ENCODE measurements at regions not wholly inside any gene's neighbourhood (a gene's known extent, or its start where the extent isn't known, plus 50 kb on each side); places are given as distances from the start of the nearest gene placed in this dataset.
"Not testable (repeated sequence)": the region's sequence is repeated elsewhere in the genome, so short reads cannot be mapped to it uniquely, and the experiment has no call there.

- DNase-seq (ENCODE audit: low read depth in 2 of 2) = no peak
These were observed 437.6 kb downstream of the PRDM2 start for GRCh38 chr1:14137411-14138134.

GRCh38 chr1:14138135-14138506, 438.1 kb downstream of the PRDM2 start:
- no peak for DNase-seq (ENCODE audit: low read depth in 2 of 2)

GRCh38 chr1:14138687-14139086, 438.7 kb downstream of the PRDM2 start:
- DNase-seq (ENCODE audit: low read depth in 2 of 2) = no peak

GRCh38 chr1:14140831-14141401, 440.9 kb downstream of the PRDM2 start:
- no peak for DNase-seq (ENCODE audit: low read depth in 2 of 2)

GRCh38 chr1:14141656-14142055, 441.7 kb downstream of the PRDM2 start:
- DNase-seq (ENCODE audit: low read depth in 2 of 2) = no peak

GRCh38 chr1:14142397-14143100, 442.6 kb downstream of the PRDM2 start:
- no peak for DNase-seq (ENCODE audit: low read depth in 2 of 2)

- no peak for DNase-seq (ENCODE audit: low read depth in 2 of 2)
These were observed 443.8 kb downstream of the PRDM2 start for GRCh38 chr1:14143777-14144176.

- DNase-seq (ENCODE audit: low read depth in 2 of 2) = no peak
These were observed 448.5 kb downstream of the PRDM2 start for GRCh38 chr1:14148526-14148925.

DNA sequence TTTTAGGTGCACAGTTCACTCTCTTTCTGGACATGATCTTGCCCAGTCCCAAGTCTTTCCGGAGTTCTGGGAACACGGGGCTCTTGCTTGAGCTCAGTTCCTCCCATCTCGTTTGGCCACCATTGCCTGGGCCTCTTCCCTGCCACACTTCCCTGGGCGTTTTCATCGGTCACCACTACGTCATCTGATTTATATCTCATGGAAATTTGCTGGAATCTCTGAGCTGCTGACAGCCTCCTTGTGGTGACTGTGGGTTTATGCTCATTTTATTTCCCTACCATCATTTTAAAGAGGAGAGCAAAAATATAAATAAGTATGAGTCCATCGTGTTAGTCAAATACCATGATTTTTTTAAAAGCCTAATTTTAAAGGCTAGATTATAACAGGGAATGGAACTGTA, 449.1 kb upstream of the KAZN start:
- no peak for DNase-seq (ENCODE audit: low read depth in 2 of 2)

GRCh38 chr1:14156543-14156942, 441.9 kb upstream of the KAZN start:
- no peak for DNase-seq (ENCODE audit: low read depth in 2 of 2)

GRCh38 chr1:14160781-14161180, 437.7 kb upstream of the KAZN start:
- DNase-seq (ENCODE audit: low read depth in 2 of 2) = no peak

GRCh38 chr1:14163246-14163645, 435.2 kb upstream of the KAZN start:
- DNase-seq (ENCODE audit: low read depth in 2 of 2) = no peak

GRCh38 chr1:14165371-14165801, 433.1 kb upstream of the KAZN start:
- no peak for DNase-seq (ENCODE audit: low read depth in 2 of 2)

DNA sequence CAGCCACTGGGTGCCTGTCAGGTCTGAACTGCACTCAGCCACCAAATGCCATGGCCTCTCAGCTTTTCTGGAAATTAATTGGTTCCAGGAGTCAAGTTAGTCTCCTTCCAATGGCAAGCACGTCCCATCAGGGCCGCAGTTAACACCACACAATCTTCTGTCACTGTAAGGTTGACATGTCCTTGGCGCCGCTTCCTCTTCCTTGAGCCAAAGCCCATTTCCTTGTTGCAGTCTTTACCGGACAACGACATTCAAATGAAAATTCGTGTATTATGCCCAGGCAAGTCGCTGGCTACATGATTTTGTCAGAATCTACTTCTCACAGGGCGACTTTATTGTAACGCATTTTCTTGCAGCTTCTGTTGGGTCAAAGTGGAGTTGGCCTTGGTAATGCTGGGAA, 430.6 kb upstream of the KAZN start:
- DNase-seq (ENCODE audit: low read depth in 2 of 2) = no peak

- no peak for DNase-seq (ENCODE audit: low read depth in 2 of 2)
These were observed 430.0 kb upstream of the KAZN start for GRCh38 chr1:14168326-14169063.

DNA sequence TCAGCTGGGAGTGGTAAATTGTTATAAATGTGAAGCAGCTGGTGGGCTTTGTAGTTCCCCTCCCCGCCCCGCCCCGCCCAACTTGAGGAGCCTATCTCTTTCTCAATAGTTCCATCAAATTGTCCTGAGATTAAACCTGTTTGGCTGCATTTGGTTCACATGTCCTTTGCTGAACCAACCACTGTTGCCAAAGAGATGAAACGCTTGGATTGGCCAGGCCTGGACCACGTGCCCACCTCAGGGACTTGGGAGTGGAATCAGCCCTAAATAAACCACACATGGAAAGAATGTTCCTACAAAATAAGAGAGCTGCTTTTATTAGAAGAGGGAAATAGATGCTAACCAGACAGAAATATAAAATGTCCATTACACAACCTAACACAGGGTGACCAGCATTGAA, 424.9 kb upstream of the KAZN start:
- no peak for DNase-seq (ENCODE audit: low read depth in 2 of 2)

DNA sequence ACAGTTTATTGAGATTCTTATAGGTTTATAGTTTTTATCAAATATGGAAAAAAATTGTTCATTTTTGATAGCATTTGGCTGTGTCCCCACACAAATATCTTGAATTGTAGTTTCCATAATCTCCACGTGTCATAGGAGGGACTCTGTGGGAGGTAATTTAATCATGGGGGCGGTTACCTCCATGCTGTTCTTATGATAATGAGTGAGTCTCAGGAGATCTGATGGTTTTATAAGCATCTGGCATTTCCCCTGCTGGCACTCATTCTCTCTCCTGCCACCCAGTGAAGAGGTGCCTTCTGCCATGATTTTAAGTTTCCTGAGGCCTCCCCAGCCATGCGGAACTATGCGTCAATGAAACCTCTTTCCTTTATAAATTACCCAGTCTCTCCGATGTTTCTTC, 420.6 kb upstream of the KAZN start:
- DNase-seq (ENCODE audit: low read depth in 2 of 2) = not testable (repeated sequence)

DNA sequence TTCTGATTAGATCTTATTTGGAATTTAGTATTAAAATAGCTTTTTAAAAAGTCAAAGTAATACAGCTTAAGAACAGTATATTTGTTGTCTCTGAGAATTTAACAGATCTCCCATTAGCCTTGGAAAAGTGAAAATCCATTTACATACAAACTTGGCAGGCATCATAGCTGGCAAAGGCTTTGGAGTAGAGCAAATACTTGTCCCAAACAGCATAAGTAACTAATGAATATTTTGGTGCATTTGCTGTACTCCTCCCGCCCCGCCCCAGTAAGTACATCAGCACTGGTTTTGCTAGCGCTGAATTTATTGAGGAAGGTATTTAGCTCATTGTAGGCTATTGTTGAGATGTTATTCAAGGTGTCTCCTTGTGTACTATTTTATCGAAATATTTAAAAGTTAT, 417.7 kb upstream of the KAZN start:
- no peak for DNase-seq (ENCODE audit: low read depth in 2 of 2)

- no peak for DNase-seq (ENCODE audit: low read depth in 2 of 2)
These were observed 417.2 kb upstream of the KAZN start for GRCh38 chr1:14181191-14181795.

GRCh38 chr1:14182856-14183255, 415.6 kb upstream of the KAZN start:
- no peak for DNase-seq (ENCODE audit: low read depth in 2 of 2)

DNA sequence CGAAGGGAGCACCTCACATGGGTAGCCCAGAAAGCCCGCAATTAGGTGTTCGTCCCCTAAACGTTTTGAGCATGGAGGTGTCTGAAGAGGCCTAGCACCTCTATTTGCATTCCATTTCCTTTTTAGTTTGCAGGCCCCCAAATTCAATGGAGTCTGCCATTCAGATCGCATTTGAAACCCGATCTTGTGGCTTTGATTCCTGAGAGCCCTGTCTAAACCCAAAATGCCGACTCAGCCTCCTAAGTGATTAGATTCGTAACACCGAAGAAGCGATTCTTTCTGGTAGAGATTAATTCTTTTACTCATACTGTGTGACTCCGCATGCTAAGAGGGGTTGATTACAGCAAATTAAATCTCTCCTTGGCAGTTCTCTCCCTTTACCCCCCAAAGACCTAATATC, 415.2 kb upstream of the KAZN start:
- no peak for DNase-seq (ENCODE audit: low read depth in 2 of 2)

GRCh38 chr1:14184454-14184853, 414.0 kb upstream of the KAZN start:
- DNase-seq (ENCODE audit: low read depth in 2 of 2) = no peak
